ENCODE measurements at regions not wholly inside any gene's neighbourhood (a gene's known extent, or its start where the extent isn't known, plus 50 kb on each side); places are given as distances from the start of the nearest gene placed in this dataset.

GRCh38 chr10:118145256-118145655, 98.5 kb upstream of the RAB11FIP2 start:
- TF ChIP-seq POLR2A (IDR thresholded peaks at IDR 0.05) (no peak), CTCF (IDR thresholded peaks at IDR 0.05) (no peak), POLR2AphosphoS5 (IDR thresholded peaks at IDR 0.05) (no peak), EP300 (IDR thresholded peaks at IDR 0.05) (no peak)

Data from stomach (tissue), 4 donors.